Adipocyte (in vitro differentiated cells): ENCODE measurements at regions not wholly inside any gene's neighbourhood (a gene's known extent, or its start where the extent isn't known, plus 50 kb on each side); places are given as distances from the start of the nearest gene placed in this dataset.

Source experiments
- DNase-seq: peaks from one replicate; pipeline ENCODE4 v3.0.0-alpha.2; 2015; ENCODE audit warnings: low read depth
- H3K27me3 ChIP-seq: replicated peaks from 2 replicates; pipeline ENCODE4 v1.7.0; 2013; ENCODE audit warnings: mild to moderate bottlenecking, low read length, moderate library complexity; ENCODE audit not compliant: control insufficient read depth, insufficient read depth
- H3K36me3 ChIP-seq: 2 replicates; pipeline ENCODE4 v1.7.0; 2013; ENCODE audit warnings: low read length, mild to moderate bottlenecking, moderate library complexity; ENCODE audit not compliant: control insufficient read depth, insufficient read depth, severe bottlenecking
- H3K4me1 ChIP-seq: 2 replicates; pipeline ENCODE4 v1.7.0; 2013; ENCODE audit warnings: mild to moderate bottlenecking, low read length, moderate library complexity; ENCODE audit not compliant: control insufficient read depth, insufficient read depth
- H3K4me3 ChIP-seq: 2 replicates; pipeline ENCODE4 v1.7.0; 2013; ENCODE audit warnings: mild to moderate bottlenecking, low read length, moderate library complexity
- H3K9ac ChIP-seq: 2 replicates; pipeline ENCODE4 v1.7.0; 2013; ENCODE audit warnings: mild to moderate bottlenecking, low read length, moderate library complexity
- H3K9me3 ChIP-seq: 2 replicates; pipeline ENCODE4 v1.7.0; 2013; ENCODE audit warnings: mild to moderate bottlenecking, low read length, moderate library complexity; ENCODE audit not compliant: control insufficient read depth

- Histone ChIP-seq H3K4me3 (no peak overlapping the region), H3K9me3 (no peaks in the 10 kb centered on the region), H3K27me3 (no peaks in the 10 kb centered on the region), H3K4me1 (no peaks in the 10 kb centered on the region), H3K36me3 (no peaks in the 10 kb centered on the region), H3K9ac (no peak overlapping the region)
- no peak for DNase-seq
Observed at GRCh38 chr15:35159170-35159569, 74.1 kb upstream of the NANOGP8 start.

DNA sequence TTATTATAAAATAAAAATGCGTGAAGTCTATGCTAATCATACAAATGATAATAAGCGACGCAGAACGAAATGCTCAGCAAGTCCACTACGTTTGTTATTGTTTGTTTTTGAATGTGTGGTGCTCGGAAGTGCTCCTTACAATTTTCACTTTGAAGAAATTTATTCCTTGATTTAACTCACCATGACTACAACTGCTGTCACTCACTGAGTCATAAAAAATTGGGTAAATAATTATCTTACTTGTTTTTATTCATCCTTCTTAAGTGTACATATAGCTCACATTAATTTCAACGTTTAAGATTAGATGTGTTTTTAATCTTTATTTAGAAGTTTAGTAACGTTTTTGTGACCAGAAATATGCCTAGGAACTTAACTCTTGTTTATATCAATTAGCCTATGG lies 66.7 kb upstream of the NANOGP8 start:
- no peaks in the 10 kb centered on the region for H3K9me3 ChIP-seq
- no peak overlapping the region for H3K9ac ChIP-seq
- no peaks in the 10 kb centered on the region for H3K4me1 ChIP-seq
- no peak overlapping the region for H3K4me3 ChIP-seq
- H3K27me3 ChIP-seq: no peaks in the 10 kb centered on the region
- H3K36me3 ChIP-seq: no peaks in the 10 kb centered on the region
- no peak for DNase-seq

DNA sequence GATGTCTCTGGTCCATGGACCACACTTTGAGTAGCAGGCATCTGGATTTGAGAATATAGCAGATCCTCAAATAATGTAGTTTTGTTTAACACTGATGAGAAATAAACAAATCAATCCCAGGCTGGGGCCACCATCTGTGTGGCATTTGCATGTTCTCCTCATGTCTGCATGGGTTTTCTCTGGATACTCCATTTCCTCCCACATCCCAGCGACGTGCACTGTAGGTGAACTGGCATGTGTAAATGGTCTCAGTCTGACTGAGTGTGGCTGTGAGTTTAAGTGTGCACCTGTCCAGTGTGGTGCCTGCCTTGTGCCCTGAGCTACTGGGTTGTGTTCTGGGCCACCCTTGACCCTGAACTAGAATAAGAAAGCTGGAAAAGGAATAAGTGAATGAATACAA lies 66.3 kb upstream of the NANOGP8 start:
- no peaks in the 10 kb centered on the region for H3K4me1 ChIP-seq
- no peaks in the 10 kb centered on the region for H3K36me3 ChIP-seq
- no peak for DNase-seq
- H3K27me3 ChIP-seq: no peaks in the 10 kb centered on the region
- no peak overlapping the region for H3K4me3 ChIP-seq
- H3K9ac ChIP-seq: no peak overlapping the region
- no peaks in the 10 kb centered on the region for H3K9me3 ChIP-seq

GRCh38 chr15:35150361-35150760 lies 65.3 kb upstream of the NANOGP8 start:
- Histone ChIP-seq H3K27me3 (no peaks in the 10 kb centered on the region), H3K36me3 (no peaks in the 10 kb centered on the region), H3K4me3 (no peak overlapping the region), H3K9me3 (no peaks in the 10 kb centered on the region), H3K9ac (no peak overlapping the region), H3K4me1 (peaks cover 6% of the 10 kb centered on the region)
- peak; percentile 35 for DNase-seq

- no peak for DNase-seq
- no peak overlapping the region for H3K4me3 ChIP-seq
- no peaks in the 10 kb centered on the region for H3K27me3 ChIP-seq
- no peaks in the 10 kb centered on the region for H3K36me3 ChIP-seq
- H3K9me3 ChIP-seq: no peaks in the 10 kb centered on the region
- H3K9ac ChIP-seq: no peak overlapping the region
- peaks cover 40% of the 10 kb centered on the region for H3K4me1 ChIP-seq
Observed at GRCh38 chr15:35145336-35145735, 60.2 kb upstream of the NANOGP8 start.

GRCh38 chr15:35142578-35142977 lies 57.5 kb upstream of the NANOGP8 start:
- no peaks in the 10 kb centered on the region for H3K36me3 ChIP-seq
- peak overlapping the region; percentile 85 for H3K9ac ChIP-seq
- no peaks in the 10 kb centered on the region for H3K27me3 ChIP-seq
- peaks cover 40% of the 10 kb centered on the region for H3K4me1 ChIP-seq
- no peak for DNase-seq
- H3K9me3 ChIP-seq: no peaks in the 10 kb centered on the region
- peak overlapping the region; percentile 62 for H3K4me3 ChIP-seq

GRCh38 chr15:35141743-35142471 lies 56.8 kb upstream of the NANOGP8 start:
- peaks cover 40% of the 10 kb centered on the region for H3K4me1 ChIP-seq
- peak overlapping the region; percentile 46 for H3K4me3 ChIP-seq
- no peaks in the 10 kb centered on the region for H3K36me3 ChIP-seq
- H3K9ac ChIP-seq: peak overlapping the region; percentile 85
- no peaks in the 10 kb centered on the region for H3K27me3 ChIP-seq
- DNase-seq: peak; percentile 90
- no peaks in the 10 kb centered on the region for H3K9me3 ChIP-seq

DNA sequence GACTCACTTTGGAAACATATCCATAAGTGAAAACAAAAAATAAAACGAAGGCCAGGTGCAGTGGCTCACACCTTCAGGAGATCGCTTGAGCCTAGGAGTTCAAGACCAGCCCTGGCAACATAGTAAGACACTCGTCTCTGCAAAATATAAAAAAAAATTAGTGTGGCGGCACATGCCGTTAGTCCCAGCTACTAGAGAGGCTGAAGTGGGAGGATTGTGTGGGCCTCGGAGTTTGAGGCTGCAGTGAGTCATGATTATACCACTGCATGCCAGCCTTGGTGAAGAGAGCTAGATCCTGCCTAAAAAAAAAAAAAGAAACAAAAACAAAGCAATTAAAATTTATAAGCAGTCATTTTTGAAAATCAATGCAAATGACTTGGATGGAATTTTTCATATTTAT lies 54.7 kb upstream of the NANOGP8 start:
- H3K9ac ChIP-seq: no peak overlapping the region
- H3K4me1 ChIP-seq: peaks cover 29% of the 10 kb centered on the region
- H3K4me3 ChIP-seq: no peak overlapping the region
- no peaks in the 10 kb centered on the region for H3K36me3 ChIP-seq
- DNase-seq: no peak
- no peaks in the 10 kb centered on the region for H3K27me3 ChIP-seq
- H3K9me3 ChIP-seq: no peaks in the 10 kb centered on the region

DNA sequence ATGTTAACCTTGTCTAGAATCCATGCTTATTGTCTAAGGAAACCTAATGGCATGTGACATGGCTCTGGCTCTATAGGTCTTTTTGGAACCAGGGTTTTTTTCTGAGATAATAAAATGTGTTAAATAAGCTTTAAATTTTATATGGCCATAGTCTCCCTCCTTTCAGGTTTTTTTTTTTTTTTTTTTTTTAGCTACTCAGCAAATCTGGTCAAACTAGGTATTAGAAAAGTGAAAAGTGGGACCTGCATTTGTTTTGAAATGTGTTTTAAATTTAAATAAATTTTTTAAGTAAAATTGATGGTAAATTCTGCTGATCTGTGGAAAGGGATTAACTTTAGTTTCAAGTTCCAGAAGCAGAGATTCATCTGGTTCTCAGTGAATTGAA lies 52.1 kb upstream of the NANOGP8 start:
- Histone ChIP-seq H3K36me3 (no peaks in the 10 kb centered on the region), H3K4me3 (no peak overlapping the region), H3K4me1 (peaks cover 14% of the 10 kb centered on the region), H3K9ac (no peak overlapping the region), H3K27me3 (no peaks in the 10 kb centered on the region), H3K9me3 (no peaks in the 10 kb centered on the region)
- DNase-seq: no peak

- peaks cover 8% of the 10 kb centered on the region for H3K4me1 ChIP-seq
- H3K27me3 ChIP-seq: no peaks in the 10 kb centered on the region
- no peaks in the 10 kb centered on the region for H3K36me3 ChIP-seq
- no peak overlapping the region for H3K4me3 ChIP-seq
- no peak for DNase-seq
- no peak overlapping the region for H3K9ac ChIP-seq
- no peaks in the 10 kb centered on the region for H3K9me3 ChIP-seq
Observed at GRCh38 chr15:35136321-35137189, 51.5 kb upstream of the NANOGP8 start.
